ENCODE measurements at regions not wholly inside any gene's neighbourhood (a gene's known extent, or its start where the extent isn't known, plus 50 kb on each side); places are given as distances from the start of the nearest gene placed in this dataset.

- DNase-seq (ENCODE audit: low read depth) = no peak
- TF ChIP-seq CTCF (IDR thresholded peaks at IDR 0.05; ENCODE audit: insufficient read depth, low read length, poor library complexity, severe bottlenecking) = no peak
- Histone ChIP-seq H3K36me3 (ENCODE audit: control insufficient read depth, insufficient read depth, low read length) (no peaks in the 10 kb centered on the region), H3K4me3 (ENCODE audit: low read depth, low read length) (no peak overlapping the region), H3K27me3 (ENCODE audit: control insufficient read depth, insufficient read depth, low read length) (peaks cover 88% of the 10 kb centered on the region)
Observed at GRCh38 chr16:85459529-85460251, 153.4 kb upstream of the GSE1 start.

DNA sequence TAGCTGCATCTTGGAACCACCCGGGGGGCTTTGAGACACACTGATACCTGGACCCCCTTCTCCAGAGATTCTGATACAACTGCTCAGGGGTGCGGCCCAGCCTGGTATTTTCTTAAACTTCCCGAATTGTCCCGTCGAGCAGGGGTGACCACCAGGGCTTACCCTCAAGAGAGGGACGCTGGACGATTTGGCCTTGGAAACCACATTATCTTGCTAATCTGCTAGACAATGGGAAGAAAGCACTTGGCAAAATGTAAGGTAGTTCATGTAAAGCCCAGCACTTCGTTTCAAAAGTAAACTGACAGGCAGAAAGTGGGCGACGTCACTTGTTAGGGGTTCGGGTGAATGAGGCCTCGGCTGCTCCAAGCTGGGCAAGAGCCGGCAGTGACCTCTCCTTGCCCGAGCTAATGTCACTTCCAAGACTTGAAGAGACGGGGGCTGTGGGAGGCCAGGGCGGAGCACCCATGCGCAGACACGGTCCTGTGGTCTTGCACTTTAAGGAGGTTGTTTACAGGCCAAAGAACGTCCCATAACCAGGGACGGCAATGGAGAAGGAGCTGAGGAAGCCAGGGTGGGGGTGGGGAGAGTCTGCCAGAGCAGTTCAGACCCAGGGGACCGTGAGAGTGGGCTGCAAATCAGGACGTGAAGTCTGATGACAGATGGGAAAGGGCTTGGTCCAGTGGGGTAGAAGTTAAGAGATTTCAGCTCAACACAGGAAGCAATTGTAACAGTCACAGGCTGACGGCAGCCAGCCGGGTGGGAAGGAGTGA is 152.7 kb upstream of the GSE1 start:
- Histone ChIP-seq H3K4me3 (ENCODE audit: low read depth, low read length) (no peak overlapping the region), H3K36me3 (ENCODE audit: control insufficient read depth, insufficient read depth, low read length) (no peaks in the 10 kb centered on the region), H3K27me3 (ENCODE audit: control insufficient read depth, insufficient read depth, low read length) (peaks cover 91% of the 10 kb centered on the region)
- TF ChIP-seq CTCF (IDR thresholded peaks at IDR 0.05; ENCODE audit: insufficient read depth, low read length, poor library complexity, severe bottlenecking) = no peak
- DNase-seq (ENCODE audit: low read depth) = no peak

DNA sequence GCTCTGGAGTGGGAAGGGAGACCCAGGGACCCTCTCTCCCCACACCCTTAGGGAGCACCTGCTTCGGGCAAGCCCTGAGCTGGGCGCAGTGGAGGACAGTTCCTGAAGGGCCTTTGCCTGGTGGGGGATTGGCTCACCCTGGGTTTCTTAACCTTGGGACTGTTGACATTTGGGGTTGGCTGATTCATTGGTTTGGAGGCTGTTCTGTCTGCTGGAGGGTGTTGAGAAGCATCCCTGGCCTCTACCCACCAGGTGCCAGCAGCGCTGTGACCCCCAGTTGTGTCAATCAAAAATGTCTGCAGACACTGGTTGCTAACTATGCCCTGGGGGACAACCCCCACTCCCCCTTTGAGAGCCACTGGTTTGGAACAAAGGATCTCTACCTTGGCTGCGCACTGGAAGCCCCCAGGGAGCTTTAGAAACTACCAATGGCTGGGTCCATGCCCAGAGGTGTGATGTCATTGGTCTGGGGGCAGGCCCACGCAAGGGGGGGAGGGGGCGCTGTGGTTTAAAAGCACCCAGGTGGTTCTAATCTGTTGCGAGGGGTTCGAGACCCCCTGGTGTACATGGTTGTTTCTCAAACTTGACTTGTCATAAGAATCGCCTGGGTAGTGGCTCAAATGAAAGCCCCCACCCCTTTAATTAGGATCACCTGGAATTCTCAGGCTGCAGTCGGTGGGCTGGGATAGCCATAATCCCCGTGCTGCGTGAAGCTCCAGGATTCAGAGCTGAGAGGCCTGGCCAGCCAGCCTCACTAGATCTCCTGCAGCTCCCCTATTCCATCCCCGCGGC is 151.9 kb upstream of the GSE1 start:
- Histone ChIP-seq H3K4me3 (ENCODE audit: low read depth, low read length) (no peak overlapping the region), H3K36me3 (ENCODE audit: control insufficient read depth, insufficient read depth, low read length) (no peaks in the 10 kb centered on the region), H3K27me3 (ENCODE audit: control insufficient read depth, insufficient read depth, low read length) (peaks cover 90% of the 10 kb centered on the region)
- no peak for DNase-seq (ENCODE audit: low read depth)
- no peak for TF ChIP-seq CTCF (IDR thresholded peaks at IDR 0.05; ENCODE audit: insufficient read depth, low read length, poor library complexity, severe bottlenecking)

DNA sequence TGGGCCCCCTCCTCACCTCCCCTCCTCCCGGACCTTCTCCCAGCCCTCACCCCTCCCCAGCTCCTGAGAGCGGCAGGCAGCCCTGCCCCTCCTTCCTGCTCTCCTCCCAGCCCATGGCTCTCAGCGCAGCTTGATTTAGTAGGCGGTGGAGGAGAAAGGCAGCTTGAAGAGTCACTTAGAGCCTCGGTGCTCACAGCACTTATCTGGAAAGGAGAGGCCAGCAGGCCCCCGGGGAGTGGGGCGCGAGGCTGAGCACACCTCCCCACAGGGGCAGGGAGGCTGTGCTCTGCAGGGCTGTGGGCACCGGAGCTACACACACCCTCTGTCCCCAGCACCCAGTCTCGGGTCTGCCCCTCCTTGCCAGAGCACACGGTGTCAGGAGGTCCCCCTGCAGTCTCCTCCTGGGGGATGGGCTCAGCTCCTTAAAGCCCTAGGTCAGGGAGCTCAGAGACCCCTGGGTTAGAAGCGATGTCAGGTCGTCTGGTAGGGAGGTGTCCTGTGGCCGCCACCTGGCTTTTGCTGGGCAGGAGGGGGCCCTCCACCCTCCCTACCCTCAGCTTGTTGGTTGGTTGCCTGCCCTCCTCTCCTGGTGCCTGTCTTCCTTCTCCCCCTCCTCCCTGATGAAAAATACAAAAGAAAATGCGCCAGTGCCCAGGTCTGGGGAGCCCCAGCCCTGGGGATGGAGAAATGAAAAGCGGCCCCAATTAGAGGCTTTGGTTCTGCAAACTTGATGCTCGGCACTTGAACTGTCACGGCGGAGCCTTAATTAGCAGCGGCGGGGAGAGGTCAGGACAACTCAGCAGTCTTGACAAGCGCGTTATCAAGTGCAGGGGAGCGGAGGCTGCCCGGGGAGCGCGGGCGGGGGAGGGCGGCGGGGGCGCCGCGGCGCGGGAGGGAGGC is 151.1 kb upstream of the GSE1 start:
- DNase-seq (ENCODE audit: low read depth) = no peak
- Histone ChIP-seq H3K36me3 (ENCODE audit: control insufficient read depth, insufficient read depth, low read length) (no peaks in the 10 kb centered on the region), H3K27me3 (ENCODE audit: control insufficient read depth, insufficient read depth, low read length) (peaks cover 86% of the 10 kb centered on the region), H3K4me3 (ENCODE audit: low read depth, low read length) (no peak overlapping the region)
- no peak for TF ChIP-seq CTCF (IDR thresholded peaks at IDR 0.05; ENCODE audit: insufficient read depth, low read length, poor library complexity, severe bottlenecking)

Data from kidney epithelial cell (primary cell).